ENCODE measurements at regions not wholly inside any gene's neighbourhood (a gene's known extent, or its start where the extent isn't known, plus 50 kb on each side); places are given as distances from the start of the nearest gene placed in this dataset.

- no peak for TF ChIP-seq TARDBP (IDR thresholded peaks at IDR 0.05)
- TF ChIP-seq ELF4 (IDR thresholded peaks at IDR 0.05): no peak
- no peak for TF ChIP-seq NFRKB (IDR thresholded peaks at IDR 0.05)
- TF ChIP-seq ARNT (IDR thresholded peaks at IDR 0.05): no peak
- no peak for TF ChIP-seq BHLHE40 (IDR thresholded peaks at IDR 0.05; ENCODE audit: borderline replicate concordance)
- TF ChIP-seq SP1 (IDR thresholded peaks at IDR 0.05): no peak
- no peak for TF ChIP-seq FOXK2 (IDR thresholded peaks at IDR 0.05)
- TF ChIP-seq FOXM1 (IDR thresholded peaks at IDR 0.05; ENCODE audit: borderline replicate concordance): no peak
These were observed 131.7 kb downstream of the HHIPL2 start for GRCh38 chr1:222416001-222416791.
